Spinal cord (tissue), 10 donors: ENCODE measurements at regions not wholly inside any gene's neighbourhood (a gene's known extent, or its start where the extent isn't known, plus 50 kb on each side); places are given as distances from the start of the nearest gene placed in this dataset. TPM values are rescaled to one million over a fixed set of nuclear protein-coding genes. Genes with fewer than 3 reads are reported as not detected.
"Not testable (repeated sequence)": the region's sequence is repeated elsewhere in the genome, so short reads cannot be mapped to it uniquely, and the experiment has no call there.

Experiments used
- DNase-seq, 6 donors: peaks; one replicate each; pipeline versions ENCODE4 v3.0.0 to v3.0.0-alpha.2; 2013 to 2015; ENCODE audit warnings: low spot score in 6 of 6, low read depth in 4 of 6
- H3K27ac ChIP-seq: one replicate; pipeline ENCODE4 v1.5.1; 2013; ENCODE audit warnings: low read depth, low read length, control low read depth
- H3K27me3 ChIP-seq: one replicate; pipeline ENCODE4 v1.6.1; 2013; ENCODE audit warnings: low read length; ENCODE audit not compliant: control insufficient read depth, insufficient read depth
- H3K36me3 ChIP-seq: one replicate; pipeline ENCODE4 v1.6.1; 2013; ENCODE audit warnings: low read length; ENCODE audit not compliant: control insufficient read depth, insufficient read depth
- H3K4me1 ChIP-seq: one replicate; pipeline ENCODE4 v1.6.1; 2013; ENCODE audit warnings: low read length; ENCODE audit not compliant: control insufficient read depth, insufficient read depth
- H3K4me3 ChIP-seq: one replicate; pipeline ENCODE4 v1.5.1; 2013; ENCODE audit warnings: low read depth, low read length, control low read depth
- H3K9me3 ChIP-seq: one replicate; pipeline ENCODE4 v1.6.1; 2013; ENCODE audit warnings: low read length; ENCODE audit not compliant: control insufficient read depth, insufficient read depth
- WGBS: methylation state at CpG from one replicate; pipeline ENCODE4 v1.1.5; 2013; ENCODE audit warnings: missing lambda C conversion rate; ENCODE audit not compliant: insufficient coverage; 5-methylcytosine and 5-hydroxymethylcytosine counted together
- small RNA-seq: library from RNA; depleted of rRNA; stranded (forward); fragments of <200 nt; gene quantifications from one replicate; pipeline ENCODE3, GENCODE V24; 2014; ENCODE audit warnings: low replicate concordance
- donor health status: healthy.

GRCh38 chr6:58406659-58407058, 1089.2 kb downstream of the PRIM2 start:
- H3K4me3 ChIP-seq, DNase-seq, H3K4me1 ChIP-seq, H3K36me3 ChIP-seq, H3K27ac ChIP-seq, H3K27me3 ChIP-seq, H3K9me3 ChIP-seq: not testable (repeated sequence)
- WGBS = 100% methylated on average over 1 of the region's 2 CpGs

- H3K27me3 ChIP-seq = no peaks in the 10 kb centered on the region
- H3K27ac ChIP-seq = no peak overlapping the region
- DNase-seq = no peak
- H3K4me1 ChIP-seq = no peaks in the 10 kb centered on the region
- H3K9me3 ChIP-seq = peaks cover 9% of the 10 kb centered on the region
- H3K36me3 ChIP-seq = no peaks in the 10 kb centered on the region
- no peak overlapping the region for H3K4me3 ChIP-seq
These were observed 1101.9 kb downstream of the PRIM2 start for GRCh38 chr6:58419321-58419720.

Small RNAs in the stretch of these regions (small RNA-seq; reads per million reads assigned to genes)
- not detected for gene AL603755.1
